ENCODE measurements at regions not wholly inside any gene's neighbourhood (a gene's known extent, or its start where the extent isn't known, plus 50 kb on each side); places are given as distances from the start of the nearest gene placed in this dataset.

- DNase-seq, result no peak
Measured at GRCh38 chr9:134987906-134988700, 70.4 kb upstream of the FCN1 start.

- no peak for DNase-seq
Measured at GRCh38 chr9:134988706-134989105, 71.0 kb upstream of the FCN1 start.

- no peak for DNase-seq
Measured at GRCh38 chr9:134989206-134990065, 71.7 kb upstream of the FCN1 start.

- DNase-seq, result peak; percentile 72
Measured at GRCh38 chr9:134991808-134992754, 74.4 kb upstream of the FCN1 start.

- DNase-seq, result peak; percentile 72
Measured at GRCh38 chr9:134992755-134993124, 75.0 kb upstream of the FCN1 start.

GRCh38 chr9:134993416-134993815 is 75.7 kb upstream of the FCN1 start:
- no peak for DNase-seq

GRCh38 chr9:134993996-134994720 is 76.4 kb upstream of the FCN1 start:
- no peak for DNase-seq

GRCh38 chr9:134994926-134995791 is 77.4 kb upstream of the FCN1 start:
- no peak for DNase-seq

- no peak for DNase-seq
Measured at GRCh38 chr9:134995792-134996120, 78.0 kb upstream of the FCN1 start.

- DNase-seq, result no peak
Measured at GRCh38 chr9:134996591-134997530, 79.1 kb upstream of the FCN1 start.

GRCh38 chr9:135000647-135001245 is 83.0 kb upstream of the FCN1 start:
- DNase-seq, result peak; percentile 15

- DNase-seq, result no peak
Measured at GRCh38 chr9:135001526-135001925, 83.8 kb upstream of the FCN1 start.

- DNase-seq, result no peak
Measured at GRCh38 chr9:135002336-135002735, 84.6 kb upstream of the FCN1 start.

- no peak for DNase-seq
Measured at GRCh38 chr9:135002802-135003201, 84.7 kb upstream of the OLFM1 start.

- no peak for DNase-seq
Measured at GRCh38 chr9:135004772-135005171, 82.7 kb upstream of the OLFM1 start.

- DNase-seq, result no peak
Measured at GRCh38 chr9:135006911-135007570, 80.4 kb upstream of the OLFM1 start.

GRCh38 chr9:135007601-135008000 is 79.9 kb upstream of the OLFM1 start:
- DNase-seq, result no peak

GRCh38 chr9:135008416-135008815 is 79.1 kb upstream of the OLFM1 start:
- DNase-seq, result no peak

- DNase-seq, result no peak
Measured at GRCh38 chr9:135009051-135009560, 78.4 kb upstream of the OLFM1 start.

Measured in DMS79 treated with DMSO at 0.1 percent for 48 hours (cell line).